Aorta (tissue), 5 donors: ENCODE measurements at regions not wholly inside any gene's neighbourhood (a gene's known extent, or its start where the extent isn't known, plus 50 kb on each side); places are given as distances from the start of the nearest gene placed in this dataset.

Experiments used
- ATAC-seq: fragments of 200-7000 bp; cut with Tn5 transposase; one replicate; pipeline ENCODE4 v1.9.1; 2022; ENCODE audit warnings: moderate library complexity; ENCODE audit not compliant: low FRiP score
- DNase-seq, 2 donors: peaks; one replicate each; pipeline ENCODE4 v3.0.0-alpha.2; 2020
- H3K27ac ChIP-seq, 2 donors: one replicate each; pipeline ENCODE4 v1.5.1; 2013; ENCODE audit warnings: low read length in 2 of 2, mild to moderate bottlenecking in 2 of 2, moderate library complexity in 2 of 2, control low read depth in 1 of 2, inconsistent platforms in 1 of 2, low read depth in 1 of 2
- H3K27me3 ChIP-seq, 2 donors: one replicate each; pipeline ENCODE4 v1.6.1; 2013; ENCODE audit warnings: control low read depth in 1 of 2, low read length in 1 of 2, mild to moderate bottlenecking in 1 of 2, moderate library complexity in 1 of 2; ENCODE audit not compliant: insufficient read depth in 2 of 2, control insufficient read depth in 1 of 2
- H3K36me3 ChIP-seq, 2 donors: one replicate each; pipeline ENCODE4 v1.6.1; 2013; ENCODE audit warnings: control low read depth in 1 of 2, low read length in 1 of 2, mild to moderate bottlenecking in 1 of 2; ENCODE audit not compliant: insufficient read depth in 2 of 2, control insufficient read depth in 1 of 2
- H3K4me1 ChIP-seq, 2 donors: one replicate each; pipeline ENCODE4 v1.6.1; 2013; ENCODE audit warnings: low read length in 2 of 2, control low read depth in 1 of 2, mild to moderate bottlenecking in 1 of 2, moderate library complexity in 1 of 2; ENCODE audit not compliant: insufficient read depth in 2 of 2, control insufficient read depth in 1 of 2
- H3K4me3 ChIP-seq, 2 donors: one replicate each; pipeline ENCODE4 v1.5.1; 2013; ENCODE audit warnings: low read length in 2 of 2, control low read depth in 1 of 2, mild to moderate bottlenecking in 1 of 2
- H3K9me3 ChIP-seq: one replicate; pipeline ENCODE4 v1.6.1; 2013; ENCODE audit warnings: mild to moderate bottlenecking, low read length; ENCODE audit not compliant: control insufficient read depth
- WGBS, 2 donors: extraction: QIAGEN DNeasy Blood & Tissue Kit; methylation state at CpG; one replicate each; pipeline ENCODE4 v1.1.7; 2013; 5-methylcytosine and 5-hydroxymethylcytosine counted together
- intact Hi-C, 2 donors: fragments of 100-400 bp; cut with DNase I; formaldehyde crosslinking; loops; one replicate each; pipeline versions ENCODE4 v1.14.2 to v1.15.0; 2022
- donor health status: healthy with polysubstance abuse.
- donor health status: Bipolar disorder and iron deficiency.
- donor health status: DM: no; HTN: no; CAD: no.
- donor health status: DM: no; HTN: no; CAD: no.
- donor health status: DM: yes; HTN: yes; CAD: no.

GRCh38 chr9:124179196-124180071, 78.3 kb upstream of the NEK6 start:
- no peaks in the 10 kb centered on the region for H3K36me3 ChIP-seq
- intact Hi-C loops = no loop called here
- H3K4me3 ChIP-seq = no peak overlapping the region
- peaks cover 1% of the 10 kb centered on the region for H3K9me3 ChIP-seq
- ATAC-seq (no peak), DNase-seq (no peak)
- 80 to 88% methylated on average over 19 of the region's 19 CpGs for WGBS, 2 donors
- H3K27ac ChIP-seq = no peak overlapping the region
- H3K27me3 ChIP-seq = no peaks in the 10 kb centered on the region
- H3K4me1 ChIP-seq = no peaks in the 10 kb centered on the region

GRCh38 chr9:124180557-124180956, 77.2 kb upstream of the NEK6 start:
- H3K27me3 ChIP-seq = no peaks in the 10 kb centered on the region
- intact Hi-C loops = no loop called here
- ATAC-seq (no peak), DNase-seq (peak in 1 of 2 donors; percentile 59)
- no peak overlapping the region for H3K27ac ChIP-seq
- WGBS, 2 donors = 6 to 11% methylated on average over 7 of the region's 7 CpGs
- no peak overlapping the region for H3K4me3 ChIP-seq
- peaks cover 1% of the 10 kb centered on the region for H3K9me3 ChIP-seq
- H3K36me3 ChIP-seq = no peaks in the 10 kb centered on the region
- no peaks in the 10 kb centered on the region for H3K4me1 ChIP-seq

GRCh38 chr9:124182741-124183140, 75.0 kb upstream of the NEK6 start:
- intact Hi-C loops = no loop called here
- peaks cover 1% of the 10 kb centered on the region for H3K9me3 ChIP-seq
- H3K27ac ChIP-seq = no peak overlapping the region
- H3K27me3 ChIP-seq = no peaks in the 10 kb centered on the region
- WGBS, 2 donors = 77 to 84% methylated on average over 5 of the region's 5 CpGs
- H3K4me1 ChIP-seq = no peaks in the 10 kb centered on the region
- DNase-seq (no peak), ATAC-seq (no peak)
- H3K4me3 ChIP-seq = no peak overlapping the region
- H3K36me3 ChIP-seq = no peaks in the 10 kb centered on the region

- no peaks in the 10 kb centered on the region for H3K27me3 ChIP-seq
- H3K9me3 ChIP-seq = peaks cover 1% of the 10 kb centered on the region
- WGBS, 2 donors = 86 to 88% methylated on average over 3 of the region's 3 CpGs
- ATAC-seq (no peak), DNase-seq (no peak)
- intact Hi-C loops = no loop called here
- H3K36me3 ChIP-seq = no peaks in the 10 kb centered on the region
- no peaks in the 10 kb centered on the region for H3K4me1 ChIP-seq
- H3K4me3 ChIP-seq = no peak overlapping the region
- H3K27ac ChIP-seq = no peak overlapping the region
Measured at GRCh38 chr9:124183772-124184171, 74.0 kb upstream of the NEK6 start.

GRCh38 chr9:124185413-124185812, 72.3 kb upstream of the NEK6 start:
- WGBS, 2 donors = 84 to 88% methylated on average over 5 of the region's 5 CpGs
- H3K27ac ChIP-seq = no peak overlapping the region
- ATAC-seq = no peak
- H3K27me3 ChIP-seq = no peaks in the 10 kb centered on the region
- DNase-seq = no peak
- no peak overlapping the region for H3K4me3 ChIP-seq
- no peaks in the 10 kb centered on the region for H3K36me3 ChIP-seq
- peaks cover 1% of the 10 kb centered on the region for H3K9me3 ChIP-seq
- H3K4me1 ChIP-seq = no peaks in the 10 kb centered on the region
- intact Hi-C loops = no loop called here

- H3K27me3 ChIP-seq = no peaks in the 10 kb centered on the region
- H3K4me1 ChIP-seq = no peaks in the 10 kb centered on the region
- H3K9me3 ChIP-seq = peaks cover 1% of the 10 kb centered on the region
- WGBS, 2 donors = 45 to 54% methylated on average over 3 of the region's 3 CpGs
- ATAC-seq = no peak
- intact Hi-C loops = no loop called here
- H3K36me3 ChIP-seq = no peaks in the 10 kb centered on the region
- peak in 1 of 2 donors; percentile 26 for DNase-seq
- H3K27ac ChIP-seq = no peak overlapping the region
- no peak overlapping the region for H3K4me3 ChIP-seq
Measured at GRCh38 chr9:124187311-124187710, 70.4 kb upstream of the NEK6 start.

GRCh38 chr9:124188331-124189110, 69.2 kb upstream of the NEK6 start:
- peak in 1 of 2 donors; percentile 21 for DNase-seq

GRCh38 chr9:124190761-124191160, 67.0 kb upstream of the NEK6 start:
- no peaks in the 10 kb centered on the region for H3K9me3 ChIP-seq
- H3K36me3 ChIP-seq = no peaks in the 10 kb centered on the region
- H3K27me3 ChIP-seq = no peaks in the 10 kb centered on the region
- no peak overlapping the region for H3K27ac ChIP-seq
- no peaks in the 10 kb centered on the region for H3K4me1 ChIP-seq
- WGBS, 2 donors = 73 to 76% methylated on average over 10 of the region's 10 CpGs
- DNase-seq (peak in 1 of 2 donors; percentile 17), ATAC-seq (no peak)
- intact Hi-C loops = no loop called here
- no peak overlapping the region for H3K4me3 ChIP-seq

More at GRCh38 chr9:124188331-124189110, 69.2 kb upstream of the NEK6 start:
- H3K27me3 ChIP-seq = no peaks in the 10 kb centered on the region
- H3K27ac ChIP-seq = no peak overlapping the region
- intact Hi-C loops = no loop called here
- peaks cover 1% of the 10 kb centered on the region for H3K9me3 ChIP-seq
- no peak overlapping the region for H3K4me3 ChIP-seq
- no peak for ATAC-seq
- H3K4me1 ChIP-seq = no peaks in the 10 kb centered on the region
- H3K36me3 ChIP-seq = no peaks in the 10 kb centered on the region
- whole genome bisulfite sequencing, 2 donors = 67 to 77% methylated on average over 3 of the region's 3 CpGs
